Activated CD4-positive, alpha-beta T cell treated with anti-CD3 and anti-CD28 coated beads for 1 hour (primary cell): ENCODE measurements at regions not wholly inside any gene's neighbourhood (a gene's known extent, or its start where the extent isn't known, plus 50 kb on each side); places are given as distances from the start of the nearest gene placed in this dataset.

Source experiments
- DNase-seq: peaks from one replicate; pipeline ENCODE4 v3.0.0-alpha.2; 2020

DNA sequence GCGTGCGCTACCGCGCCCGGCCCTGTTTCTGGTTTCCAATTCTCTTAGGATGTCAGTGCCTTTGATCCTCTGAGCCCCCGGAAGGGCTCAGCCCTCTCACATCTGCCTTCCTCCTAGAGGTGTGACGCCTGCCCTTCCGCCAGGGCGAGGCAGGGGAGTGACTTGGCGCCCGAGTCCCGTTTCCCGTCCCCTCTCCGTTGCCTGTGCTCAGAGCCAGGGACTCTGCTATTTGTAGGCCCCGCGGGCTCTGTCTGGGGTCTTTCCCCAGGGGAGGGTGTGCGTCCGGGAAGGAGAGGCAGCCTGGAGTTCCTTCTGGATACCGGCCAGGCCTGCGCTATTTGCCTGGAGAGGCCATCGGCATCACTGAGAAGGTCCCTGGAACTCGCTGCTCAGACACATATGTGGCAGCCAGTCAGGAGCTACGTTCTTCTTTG is 103.7 kb upstream of the TAF1B start:
- DNase-seq, result peak; percentile 44

DNA sequence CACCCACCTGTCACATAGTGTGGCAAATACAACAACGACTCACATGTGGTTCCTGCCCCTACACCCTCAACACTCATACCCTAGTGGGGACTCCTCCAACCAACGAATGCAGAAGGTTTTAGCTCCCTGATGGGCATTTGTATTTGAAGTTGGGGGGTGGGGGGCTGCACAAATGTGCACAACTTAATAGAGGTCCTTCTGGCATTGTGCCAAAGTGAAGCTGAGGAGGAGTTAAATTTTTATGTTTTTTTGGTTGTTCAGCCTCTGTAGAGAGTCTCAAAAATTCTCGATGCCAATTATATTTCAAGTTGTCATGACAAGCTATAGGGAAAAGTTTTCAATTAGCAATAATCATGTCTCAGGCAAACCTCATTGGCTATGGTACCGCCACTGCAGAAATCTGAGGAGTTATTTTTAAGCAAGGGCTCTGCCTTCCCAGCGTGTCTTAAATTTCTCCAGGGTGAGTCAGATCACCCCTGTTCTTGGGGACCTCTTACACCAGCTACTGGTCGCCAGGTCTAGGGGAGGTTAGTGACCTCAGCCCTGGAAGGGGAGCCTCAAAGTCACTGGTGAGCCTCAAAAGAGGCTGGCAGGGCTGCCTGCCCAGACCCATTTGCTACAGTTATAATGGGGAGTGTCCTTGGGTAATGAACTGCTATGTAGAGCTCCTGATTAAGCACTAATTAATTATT is 102.7 kb upstream of the TAF1B start:
- DNase-seq, result no peak

DNA sequence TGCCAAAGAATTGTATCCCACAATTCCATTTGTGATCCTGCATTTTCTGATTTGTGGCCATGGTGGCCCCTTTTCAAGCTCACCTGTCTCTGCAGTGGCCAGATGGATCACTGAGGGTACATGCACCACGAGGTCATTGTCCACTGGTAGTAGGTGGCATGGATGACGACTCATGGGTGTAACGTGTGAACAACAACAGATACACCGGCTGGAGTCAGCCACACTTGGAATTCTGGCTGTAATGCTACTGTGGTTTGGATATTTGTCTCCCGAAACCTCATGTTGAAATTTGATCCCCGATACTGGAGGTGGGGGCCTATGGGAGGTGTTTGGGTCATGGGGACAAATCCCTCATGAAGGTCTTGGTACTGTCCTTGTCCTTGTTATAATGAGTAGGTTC is 102.2 kb upstream of the TAF1B start:
- DNase-seq, result no peak

DNA sequence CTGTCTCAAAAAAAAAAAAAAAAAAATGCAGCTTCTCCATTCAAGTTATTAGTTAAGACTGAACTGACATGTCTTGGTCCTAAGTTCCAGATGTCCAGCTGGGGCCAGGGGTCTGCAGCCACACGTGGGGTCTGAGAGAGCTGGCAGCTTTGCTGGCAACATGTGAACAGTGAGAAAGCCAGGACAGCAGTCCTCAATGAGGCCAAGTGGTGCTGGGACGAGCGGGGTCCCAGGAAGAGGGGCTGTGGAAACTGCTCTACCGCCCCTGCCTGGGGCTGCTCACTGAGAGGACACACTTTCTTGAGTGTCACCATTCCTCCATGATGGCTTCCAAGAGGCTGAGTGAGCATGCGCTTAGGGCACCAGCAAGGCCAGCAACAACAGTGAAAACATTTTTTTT is 100.7 kb upstream of the TAF1B start:
- DNase-seq, result no peak

DNA sequence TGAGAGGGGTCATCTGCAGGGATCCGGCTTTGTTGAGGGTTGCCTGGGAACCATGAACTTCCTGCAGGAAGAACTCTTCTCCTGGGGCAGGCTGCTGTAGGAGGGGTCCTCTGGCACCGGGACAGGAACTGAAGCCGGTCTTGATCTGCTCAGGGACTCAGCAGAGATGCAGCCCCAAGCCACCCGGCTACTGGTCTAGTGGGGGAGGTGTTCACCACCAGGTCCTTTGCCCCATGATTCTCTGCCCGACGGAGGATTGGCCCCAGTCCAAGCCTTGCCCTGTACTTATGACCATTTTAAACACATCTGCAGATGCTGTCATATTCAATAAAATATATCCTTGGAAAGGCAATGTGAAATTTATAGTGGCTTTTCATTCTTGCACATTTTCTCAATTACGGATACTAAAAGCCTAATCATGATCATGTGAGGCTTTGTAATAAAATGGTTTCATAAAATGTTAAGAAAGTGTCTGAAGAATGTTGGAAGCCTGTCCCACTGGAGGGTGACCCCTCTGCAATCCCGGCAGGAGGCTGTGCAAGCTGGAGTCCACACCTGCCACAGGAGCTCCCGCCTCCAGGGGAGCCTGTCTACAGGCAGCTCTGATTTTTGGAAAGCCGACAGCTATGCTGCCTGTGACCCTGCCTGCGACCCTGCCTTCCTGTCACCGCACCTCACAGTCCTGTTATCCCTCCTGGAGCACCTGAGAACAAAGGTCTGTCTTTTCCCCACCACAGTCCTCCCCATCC is 98.8 kb upstream of the TAF1B start:
- DNase-seq, result no peak

DNA sequence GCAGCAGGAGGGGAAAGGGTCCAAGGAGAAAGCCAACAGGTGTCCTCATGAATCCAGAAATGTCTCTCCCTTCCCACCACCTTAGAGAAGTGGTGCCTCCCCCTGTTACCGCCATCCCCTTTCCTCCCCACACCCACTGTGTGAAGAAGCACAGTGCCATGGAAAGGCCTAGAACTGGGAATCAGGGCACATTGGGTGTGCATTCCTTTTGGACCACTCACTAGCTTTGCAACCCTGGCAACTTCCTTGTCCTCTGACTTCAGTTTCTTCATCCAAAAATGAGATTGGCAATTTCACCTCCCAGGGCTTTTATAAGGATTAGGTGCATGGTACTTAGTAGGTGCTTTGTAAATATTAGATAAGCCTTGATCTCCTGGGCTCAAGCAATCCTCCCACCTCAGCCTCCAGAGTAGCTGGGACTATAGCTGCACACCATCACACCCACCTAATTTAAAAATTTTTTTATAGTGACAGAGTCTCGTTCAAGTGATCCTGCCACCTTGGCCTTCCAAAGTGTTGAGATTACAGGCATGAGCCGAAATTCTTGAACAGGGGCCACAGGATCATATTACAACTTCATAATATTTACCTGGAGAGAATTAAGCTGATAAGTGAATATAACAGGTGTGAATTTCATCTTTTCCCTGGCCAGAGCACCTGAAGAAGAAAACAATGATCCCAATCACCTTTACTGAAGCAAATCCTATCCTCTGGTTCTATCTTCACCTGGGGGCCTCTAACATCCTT is 97.9 kb upstream of the TAF1B start:
- DNase-seq, result no peak

DNA sequence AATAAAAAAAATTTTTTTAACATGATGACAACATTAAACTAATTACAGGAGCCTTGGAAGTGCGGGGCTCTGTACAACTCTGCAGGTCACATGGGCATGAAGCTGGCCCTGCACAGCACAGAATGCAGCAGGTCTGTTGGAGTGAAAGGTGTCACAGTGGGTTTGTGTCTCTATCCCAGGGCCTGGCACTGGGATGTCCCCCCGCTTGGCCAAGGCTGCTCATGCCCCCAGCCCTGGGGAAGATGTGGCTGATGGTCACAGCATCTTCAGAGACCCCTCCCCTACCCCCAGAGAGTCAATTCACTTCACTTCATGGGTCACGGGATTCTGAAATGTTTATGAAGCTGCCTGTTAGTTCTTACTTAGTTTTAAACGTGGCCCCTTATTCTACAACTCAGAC is 95.9 kb upstream of the TAF1B start:
- DNase-seq, result no peak

DNA sequence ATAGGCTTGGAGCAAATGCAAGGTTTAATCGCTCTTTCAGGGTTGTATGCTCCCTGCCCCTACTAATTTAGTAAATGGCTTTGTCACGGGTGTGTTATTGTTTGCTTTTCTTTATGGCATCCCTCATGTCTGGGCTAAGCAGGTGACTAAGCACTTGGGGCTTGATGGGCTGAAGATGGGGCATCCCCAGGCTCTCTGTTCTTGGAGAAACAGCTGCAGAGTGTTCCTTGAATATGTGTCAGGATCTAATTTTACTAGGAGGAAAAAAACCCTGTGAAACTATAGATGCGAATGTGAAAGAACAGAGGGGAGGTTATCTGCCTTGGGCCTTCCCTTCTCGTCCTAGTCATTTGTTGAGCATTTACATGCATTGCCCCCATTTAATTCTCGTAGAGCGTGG is 94.7 kb upstream of the TAF1B start:
- DNase-seq, result no peak

DNA sequence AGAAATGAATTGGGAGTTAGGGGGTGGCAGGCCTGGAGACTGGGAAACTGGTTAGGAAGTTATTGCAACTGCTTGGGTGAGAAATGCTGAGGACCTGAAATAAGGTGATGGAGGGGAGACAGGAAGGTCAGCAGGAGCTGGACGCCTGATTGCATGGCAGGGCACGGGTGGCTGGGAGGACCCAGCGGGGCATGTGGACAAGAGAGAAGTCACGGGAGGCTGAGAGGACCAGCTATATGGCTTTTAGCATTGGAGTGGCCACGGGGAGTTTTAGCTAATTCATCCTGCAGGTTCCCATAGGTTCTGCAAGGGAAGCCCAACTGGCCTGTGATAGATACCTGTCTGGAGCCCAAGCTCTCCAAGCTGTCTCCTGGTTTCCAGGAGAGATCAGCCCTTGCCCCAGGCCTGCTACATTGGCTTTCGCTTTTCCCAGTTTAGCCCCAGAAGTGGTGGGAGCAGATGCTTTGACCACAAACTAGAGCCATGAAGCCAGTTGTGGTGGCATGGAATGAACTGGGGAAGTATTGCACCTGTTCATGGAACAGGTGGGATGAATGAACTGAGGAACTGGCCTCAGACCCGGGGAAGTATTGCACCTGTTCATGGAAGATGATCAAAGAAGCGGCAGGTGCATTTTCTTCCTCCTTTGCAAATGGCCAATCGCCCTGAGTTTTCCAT is 93.6 kb upstream of the TAF1B start:
- no peak for DNase-seq

DNA sequence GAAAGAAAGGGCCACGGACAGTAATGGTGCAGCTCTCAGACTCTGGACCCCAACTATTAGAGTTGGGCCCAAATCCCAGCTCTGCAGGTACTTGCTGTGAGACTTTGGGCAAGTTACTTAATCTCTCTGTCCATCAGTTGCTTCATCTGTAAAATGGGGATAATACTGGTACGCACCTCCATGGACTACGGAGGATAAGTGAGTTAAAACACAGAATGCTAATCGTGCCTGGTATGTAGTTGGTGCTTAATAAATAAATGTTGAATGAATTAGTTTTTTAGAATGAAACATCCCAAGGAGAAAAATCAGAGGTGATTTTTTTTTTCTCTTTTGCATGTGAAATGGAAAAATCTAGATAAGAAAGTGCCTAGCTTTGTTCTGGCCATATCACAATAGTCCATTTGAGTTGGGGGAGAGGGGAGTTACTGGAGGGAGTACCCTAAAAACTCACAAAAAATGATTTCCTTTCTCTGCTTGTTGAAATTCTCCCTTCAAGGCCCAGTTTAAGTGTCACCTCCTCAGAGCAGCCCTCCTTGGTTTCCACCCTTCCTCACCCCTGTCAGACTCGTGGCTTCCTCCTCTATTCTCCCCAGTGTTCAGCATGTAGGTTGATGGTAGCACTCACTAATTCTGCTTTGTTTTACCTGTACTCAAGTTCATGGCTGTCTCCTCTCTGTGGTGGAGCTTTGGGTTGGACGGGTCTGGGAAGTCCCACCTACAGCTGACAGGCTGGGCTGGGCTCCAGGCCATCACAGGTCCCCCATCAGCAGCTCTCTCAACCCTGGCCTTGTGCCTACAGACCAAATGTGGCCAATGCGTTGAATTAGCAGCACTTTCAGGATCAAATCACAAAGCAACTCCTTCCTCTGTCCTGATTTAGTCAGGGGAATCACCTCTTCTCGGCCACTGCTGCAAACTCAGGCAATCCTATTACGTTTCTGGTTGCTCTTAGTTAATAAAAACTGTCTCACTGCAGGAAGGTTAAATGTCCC is 92.8 kb upstream of the TAF1B start:
- no peak for DNase-seq

DNA sequence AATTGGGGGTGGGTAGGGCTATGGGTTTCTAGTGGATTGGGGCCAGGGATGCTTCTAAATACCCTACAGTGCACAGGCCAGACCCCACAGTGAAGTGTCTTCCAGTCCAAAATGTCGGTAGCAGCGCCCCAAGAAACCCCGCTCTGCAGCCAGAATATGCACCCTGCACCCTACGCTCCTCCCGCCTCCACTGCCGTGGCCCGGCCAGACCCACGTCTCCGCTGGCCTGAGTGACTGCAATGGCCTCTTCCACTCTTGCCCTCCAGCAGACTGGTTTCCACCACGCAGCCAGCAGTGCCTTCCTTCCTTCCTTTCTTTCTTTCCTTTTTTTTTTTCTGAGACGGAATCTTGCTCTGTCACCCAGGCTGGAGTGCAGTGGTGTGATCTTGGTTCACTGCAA is 91.4 kb upstream of the TAF1B start:
- no peak for DNase-seq

DNA sequence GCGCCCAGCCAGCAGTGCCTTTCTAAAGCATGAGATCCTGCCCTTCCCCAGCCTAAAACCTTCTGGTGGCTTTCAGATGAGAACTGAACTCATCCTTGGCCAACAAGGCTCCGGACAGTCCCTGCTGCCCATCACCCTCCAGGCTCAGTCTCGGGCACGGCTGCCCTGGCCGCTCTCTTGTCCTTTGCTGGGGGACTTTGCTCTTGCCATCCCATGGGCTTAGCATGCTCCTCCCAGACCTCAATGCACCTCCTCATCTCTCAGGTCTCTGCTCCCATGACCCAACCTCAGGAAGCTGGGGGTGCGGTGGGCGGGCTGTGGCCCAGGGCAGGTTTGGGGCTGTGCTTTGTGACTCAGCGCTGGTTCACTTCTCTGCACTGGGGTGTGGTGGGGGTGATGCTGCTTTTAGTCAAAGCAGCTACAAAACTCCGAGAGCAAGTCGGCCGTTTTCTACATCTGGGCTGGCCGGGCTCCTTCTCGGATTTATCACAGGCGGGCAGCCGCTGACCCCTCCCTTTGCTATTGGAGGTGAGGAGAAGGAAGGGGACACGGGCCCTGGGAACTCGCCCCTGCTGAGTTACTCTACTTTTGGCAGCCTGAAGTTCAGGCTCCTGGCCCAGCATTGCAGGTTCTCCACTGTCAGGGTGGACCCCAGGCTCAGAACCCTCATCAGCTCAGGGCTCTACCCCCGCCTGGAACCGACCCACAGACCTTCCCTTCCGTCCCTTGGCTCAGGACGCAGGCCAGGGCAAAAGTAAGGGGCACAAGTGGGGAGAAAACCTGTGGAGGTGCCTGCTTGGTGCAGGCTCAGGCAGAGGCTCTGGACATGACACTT is 90.6 kb upstream of the TAF1B start:
- peak; percentile 69 for DNase-seq

DNA sequence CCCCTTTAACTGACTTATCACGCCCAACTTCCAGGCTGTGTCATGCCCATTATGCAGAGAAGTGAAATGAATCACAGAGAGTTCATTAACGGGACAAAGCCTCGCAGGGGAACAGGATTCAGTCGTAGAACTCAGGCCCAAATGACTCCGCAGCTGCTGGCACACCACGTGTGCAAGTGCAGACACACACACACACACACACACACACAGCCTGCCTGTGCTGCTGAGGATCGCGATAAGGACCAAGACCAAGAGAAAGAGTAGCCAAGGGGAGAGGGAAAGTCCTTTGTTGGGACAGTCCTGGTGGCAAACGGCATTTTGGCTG is 90.0 kb upstream of the TAF1B start:
- DNase-seq, result no peak

DNA sequence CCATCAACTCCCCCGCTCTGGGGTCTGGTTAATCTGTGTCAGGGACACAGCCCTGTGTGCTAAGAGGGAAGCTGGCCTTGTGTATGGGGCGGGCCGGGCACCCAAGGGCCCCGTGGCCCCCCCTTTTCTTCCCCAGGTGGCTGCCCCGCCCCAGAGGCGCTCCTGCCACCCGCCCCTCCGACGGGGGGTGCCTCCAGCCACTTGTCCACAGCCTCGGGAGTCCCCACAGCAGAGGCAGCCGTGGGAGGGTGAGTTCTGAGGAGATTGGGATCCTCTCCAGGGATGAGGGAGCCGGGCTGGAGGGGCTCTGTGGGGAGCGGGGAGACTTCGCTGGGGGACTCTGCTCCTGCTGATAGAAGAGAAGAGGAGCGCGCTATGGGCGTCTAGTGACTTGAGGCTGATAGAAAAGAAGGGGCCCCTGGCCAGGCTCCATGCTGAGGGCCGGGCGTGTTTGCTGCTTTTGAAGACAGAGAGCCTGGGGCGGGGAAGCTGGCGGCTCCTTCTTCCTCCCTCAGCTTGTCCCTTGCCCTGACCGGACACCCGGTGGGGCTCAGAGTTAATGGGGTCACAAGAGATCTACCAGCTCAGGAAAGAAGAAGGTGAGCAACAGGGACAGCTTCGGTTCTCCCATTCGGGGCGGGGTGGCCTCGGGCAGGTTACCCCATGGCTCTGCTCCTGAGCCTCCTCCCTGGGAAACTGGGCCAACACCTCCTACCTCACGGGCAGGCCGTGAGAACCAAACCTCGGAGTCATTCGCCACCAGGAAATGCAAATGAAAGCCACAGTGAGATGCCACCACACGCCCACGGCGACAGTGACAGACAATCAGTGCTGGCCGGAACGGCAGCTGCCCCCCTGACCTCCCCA is 89.4 kb upstream of the TAF1B start:
- DNase-seq, result no peak

DNA sequence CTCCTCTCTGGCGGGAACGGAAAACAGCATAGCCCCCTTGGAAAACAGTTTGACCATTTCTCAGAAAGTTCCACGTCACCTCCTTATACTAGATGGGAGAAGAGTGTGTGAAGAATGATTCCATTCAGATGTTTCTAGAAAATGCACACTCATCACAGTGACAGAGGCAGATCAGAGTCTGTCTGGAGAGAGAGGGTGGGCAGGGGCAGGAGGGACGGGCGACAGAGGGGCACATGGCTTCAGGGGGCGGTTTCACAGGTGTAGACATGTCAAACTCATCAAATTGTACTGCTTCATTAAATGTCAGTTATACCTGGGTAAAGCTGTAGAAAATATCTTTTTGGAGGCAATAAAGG is 88.8 kb upstream of the TAF1B start:
- no peak for DNase-seq

DNA sequence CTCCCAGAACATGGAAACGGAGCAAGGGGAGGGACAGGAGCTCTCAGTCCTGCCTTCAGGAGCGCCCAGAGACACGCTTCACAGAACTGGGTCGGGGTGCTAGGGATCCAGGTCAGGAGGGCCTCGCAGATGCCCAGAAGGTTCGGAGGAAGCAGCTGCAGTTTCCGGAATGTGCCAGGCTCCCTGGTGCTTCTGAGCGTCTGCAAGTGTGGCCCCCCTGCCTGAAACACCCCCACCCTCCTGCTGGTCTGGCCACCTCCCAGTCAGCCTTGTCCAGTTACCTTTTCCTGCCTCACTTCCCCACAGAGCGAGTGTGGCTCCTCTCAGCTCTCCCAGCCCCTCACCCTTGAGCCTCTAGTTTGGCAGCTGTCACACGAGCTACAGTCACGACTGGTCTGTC is 88.3 kb upstream of the TAF1B start:
- no peak for DNase-seq

DNA sequence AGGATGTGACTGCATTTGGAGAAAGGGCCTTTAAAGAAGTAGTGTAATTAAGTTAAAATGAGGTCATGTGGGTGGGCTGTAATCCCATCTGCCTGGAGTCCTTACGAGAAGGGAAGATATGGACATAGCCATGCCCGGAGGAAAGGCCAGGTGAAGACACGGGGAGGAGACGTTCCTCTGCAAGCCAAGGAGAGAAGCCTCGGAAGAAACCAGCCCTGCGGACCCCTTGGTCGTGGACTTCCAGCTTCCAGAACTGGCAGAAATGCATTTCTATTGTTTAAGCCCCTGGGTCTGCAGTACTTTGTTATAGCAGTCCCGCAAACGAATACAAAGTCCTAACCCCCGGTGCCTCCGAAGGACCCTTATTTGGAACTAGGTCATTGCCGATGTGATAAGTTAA is 87.6 kb upstream of the TAF1B start:
- DNase-seq, result no peak

DNA sequence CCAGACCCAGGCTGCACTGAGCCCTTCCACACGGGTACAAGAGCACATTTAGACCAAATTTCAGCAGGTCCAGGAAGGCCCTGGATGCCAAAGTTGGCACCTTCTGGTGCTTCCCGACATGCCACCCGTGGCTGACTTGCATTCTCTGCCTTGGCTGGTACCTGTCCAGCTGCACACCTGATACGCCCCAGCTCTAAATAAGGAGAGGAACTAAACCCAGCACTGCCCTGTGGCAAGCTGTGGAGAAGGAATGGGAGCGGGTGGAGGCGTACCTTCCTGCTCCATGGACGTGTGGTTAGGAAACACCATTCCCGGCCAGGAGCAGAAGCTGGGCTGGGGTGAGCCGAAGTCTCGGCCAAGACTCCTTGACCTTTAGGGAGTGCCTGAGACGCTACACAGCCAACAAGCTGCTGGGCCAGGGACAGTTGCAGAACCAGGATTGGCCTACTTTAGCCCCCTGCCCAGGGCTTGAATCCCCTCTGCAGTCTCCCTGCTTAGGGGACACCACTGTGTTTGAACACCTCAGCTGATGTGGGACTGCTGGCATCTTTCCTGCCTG is 86.5 kb upstream of the TAF1B start:
- no peak for DNase-seq

DNA sequence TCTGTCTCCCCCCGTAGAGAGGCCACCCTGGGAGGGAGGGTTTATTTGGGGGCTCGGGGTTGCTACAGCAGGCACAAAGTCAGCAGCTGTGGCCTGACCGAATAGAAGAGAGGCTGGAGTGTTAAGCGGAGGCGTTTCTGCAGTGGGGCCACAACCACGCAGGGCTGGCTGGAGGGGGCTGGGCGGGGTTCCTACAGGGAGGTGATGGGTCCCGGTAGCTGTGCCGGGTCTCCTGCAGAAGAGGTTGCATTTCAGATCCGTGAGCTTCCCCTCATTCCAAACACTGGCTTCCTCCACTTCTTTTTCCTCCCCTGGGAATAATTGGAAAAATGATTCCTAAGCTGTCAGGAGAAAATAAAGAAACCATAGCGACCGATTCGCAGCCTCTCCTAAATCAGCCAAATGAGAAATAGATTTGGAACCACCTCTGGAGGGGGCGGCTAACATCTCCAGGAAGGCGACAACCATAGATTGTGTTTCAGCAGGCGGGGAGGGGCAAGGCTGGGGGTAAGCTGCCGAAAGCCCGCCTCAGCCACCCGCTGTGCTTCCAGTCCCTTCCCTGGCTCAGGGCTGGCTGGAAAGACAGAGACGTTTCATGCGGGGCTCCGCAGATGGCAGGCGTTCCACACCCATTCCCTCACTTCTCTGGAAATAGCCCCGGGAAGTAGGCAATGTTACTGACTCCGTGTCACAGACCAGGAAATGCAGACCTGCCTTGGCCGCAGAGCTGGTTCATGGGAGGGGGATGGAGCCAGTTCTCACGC is 85.6 kb upstream of the TAF1B start:
- no peak for DNase-seq
